ENCODE measurements at regions not wholly inside any gene's neighbourhood (a gene's known extent, or its start where the extent isn't known, plus 50 kb on each side); places are given as distances from the start of the nearest gene placed in this dataset.
"Not testable (repeated sequence)": the region's sequence is repeated elsewhere in the genome, so short reads cannot be mapped to it uniquely, and the experiment has no call there.

- DNase-seq (ENCODE audit: low spot score): not testable (repeated sequence)
These were observed 623.9 kb upstream of the CCDC179 start for GRCh38 chr11:23484146-23484545.

- not testable (repeated sequence) for DNase-seq (ENCODE audit: low spot score)
These were observed 624.3 kb upstream of the CCDC179 start for GRCh38 chr11:23484618-23485017.

- DNase-seq (ENCODE audit: low spot score): no peak
These were observed 630.4 kb upstream of the CCDC179 start for GRCh38 chr11:23490557-23491235.

GRCh38 chr11:23494981-23495380 lies 634.7 kb upstream of the CCDC179 start:
- no peak for DNase-seq (ENCODE audit: low spot score)

GRCh38 chr11:23496340-23496739 lies 636.1 kb upstream of the CCDC179 start:
- DNase-seq (ENCODE audit: low spot score): no peak

GRCh38 chr11:23497040-23497439 lies 636.8 kb upstream of the CCDC179 start:
- no peak for DNase-seq (ENCODE audit: low spot score)

GRCh38 chr11:23502389-23502788 lies 642.1 kb upstream of the CCDC179 start:
- DNase-seq (ENCODE audit: low spot score): no peak

GRCh38 chr11:23502826-23503225 lies 642.6 kb upstream of the CCDC179 start:
- no peak for DNase-seq (ENCODE audit: low spot score)

GRCh38 chr11:23509023-23509422 lies 648.7 kb upstream of the CCDC179 start:
- no peak for DNase-seq (ENCODE audit: low spot score)

GRCh38 chr11:23509821-23510220 lies 649.5 kb upstream of the CCDC179 start:
- DNase-seq (ENCODE audit: low spot score): no peak

- DNase-seq (ENCODE audit: low spot score): no peak
These were observed 658.9 kb upstream of the CCDC179 start for GRCh38 chr11:23519194-23519593.

- no peak for DNase-seq (ENCODE audit: low spot score)
These were observed 660.1 kb upstream of the CCDC179 start for GRCh38 chr11:23520226-23520960.

- DNase-seq (ENCODE audit: low spot score): no peak
These were observed 676.6 kb upstream of the CCDC179 start for GRCh38 chr11:23536907-23537306.

GRCh38 chr11:23539556-23539955 lies 679.3 kb upstream of the CCDC179 start:
- DNase-seq (ENCODE audit: low spot score): no peak

- peak; percentile 8 for DNase-seq (ENCODE audit: low spot score)
These were observed 679.9 kb upstream of the CCDC179 start for GRCh38 chr11:23540101-23540561.

GRCh38 chr11:23542189-23542588 lies 681.9 kb upstream of the CCDC179 start:
- DNase-seq (ENCODE audit: low spot score): no peak

- DNase-seq (ENCODE audit: low spot score): no peak
These were observed 682.5 kb upstream of the CCDC179 start for GRCh38 chr11:23542816-23543215.

GRCh38 chr11:23543651-23544222 lies 683.5 kb upstream of the CCDC179 start:
- no peak for DNase-seq (ENCODE audit: low spot score)

- no peak for DNase-seq (ENCODE audit: low spot score)
These were observed 691.4 kb upstream of the CCDC179 start for GRCh38 chr11:23551706-23552105.

- DNase-seq (ENCODE audit: low spot score): no peak
These were observed 693.7 kb upstream of the CCDC179 start for GRCh38 chr11:23554002-23554401.

GRCh38 chr11:23555085-23555484 lies 694.8 kb upstream of the CCDC179 start:
- no peak for DNase-seq (ENCODE audit: low spot score)

GRCh38 chr11:23556163-23556750 lies 696.0 kb upstream of the CCDC179 start:
- DNase-seq (ENCODE audit: low spot score): no peak

GRCh38 chr11:23563591-23563990 lies 703.3 kb upstream of the CCDC179 start:
- no peak for DNase-seq (ENCODE audit: low spot score)

All from hematopoietic multipotent progenitor cell treated with erythropoietin and hydrocortisone succinate and interleukin-3 and kit ligand, for 15 days (in vitro differentiated cells).